Kidney (tissue), 13 donors: ENCODE measurements at regions not wholly inside any gene's neighbourhood (a gene's known extent, or its start where the extent isn't known, plus 50 kb on each side); places are given as distances from the start of the nearest gene placed in this dataset.

Experiments used
- DNase-seq, 5 donors: peaks; one replicate each; pipeline ENCODE4 v3.0.0-alpha.2; 2013 to 2020
- FAIRE-seq: peaks from 2 replicates; lab custom pipeline; 2012; peaks lifted over from hg19 to GRCh38; lab: Jason Lieb, UNC
- H3K27ac ChIP-seq, 2 donors: one replicate each; pipeline ENCODE4 v1.7.0; 2013; ENCODE audit warnings: low read depth in 2 of 2, low read length in 2 of 2, inconsistent platforms in 1 of 2
- H3K27me3 ChIP-seq: one replicate; pipeline ENCODE4 v1.7.1; 2013; ENCODE audit warnings: low read length, inconsistent platforms; ENCODE audit not compliant: control insufficient read depth, insufficient read depth
- H3K36me3 ChIP-seq, 3 donors: one replicate each; pipeline versions ENCODE4 v1.7.0 to v1.7.1; 2013; ENCODE audit warnings: low read length in 3 of 3, control low read depth in 1 of 3, inconsistent platforms in 1 of 3; ENCODE audit not compliant: insufficient read depth in 3 of 3, control insufficient read depth in 2 of 3
- H3K4me1 ChIP-seq, 3 donors: one replicate each; pipeline versions ENCODE4 v1.7.0 to v1.7.1; 2013; ENCODE audit warnings: low read length in 3 of 3, inconsistent platforms in 1 of 3, low read depth in 1 of 3; ENCODE audit not compliant: control insufficient read depth in 2 of 3, insufficient read depth in 2 of 3
- H3K4me3 ChIP-seq, 3 donors: one replicate each; pipeline versions ENCODE4 v1.7.0 to v1.8.1; 2013; ENCODE audit warnings: low read length in 3 of 3, control low read depth in 1 of 3, inconsistent platforms in 1 of 3
- H3K9ac ChIP-seq, 3 donors: one replicate each; pipeline versions ENCODE4 v1.7.0 to v1.7.1; 2013; ENCODE audit warnings: low read length in 3 of 3, control low read depth in 1 of 3, inconsistent platforms in 1 of 3
- H3K9me3 ChIP-seq, 3 donors: one replicate each; pipeline versions ENCODE4 v1.7.0 to v1.7.1; 2013; ENCODE audit warnings: low read length in 3 of 3, control low read depth in 1 of 3, inconsistent platforms in 1 of 3; ENCODE audit not compliant: control insufficient read depth in 2 of 3, insufficient read depth in 1 of 3
- intact Hi-C: fragments of 100-400 bp; cut with DNase I; formaldehyde crosslinking; loops from one replicate; pipeline ENCODE4 v1.11.1; 2022
- TF ChIP-seq, protein P1 (sequence below): IDR thresholded peaks from 3 replicates; pipeline ENCODE4 v1.5.1; 2012; ENCODE audit warnings: mild to moderate bottlenecking, moderate library complexity, borderline replicate concordance; ENCODE audit not compliant: insufficient read depth; ENCODE audit errors: extremely low read depth
- donor health status: control.
- donor health status: control.
- donor health status: control.
- donor health status: control.
- donor health status: control.
- donor health status: DM: yes; HTN: yes; CAD: no.
- donor health status: Normal renal cell carcinoma (clear cell type).

DNA sequence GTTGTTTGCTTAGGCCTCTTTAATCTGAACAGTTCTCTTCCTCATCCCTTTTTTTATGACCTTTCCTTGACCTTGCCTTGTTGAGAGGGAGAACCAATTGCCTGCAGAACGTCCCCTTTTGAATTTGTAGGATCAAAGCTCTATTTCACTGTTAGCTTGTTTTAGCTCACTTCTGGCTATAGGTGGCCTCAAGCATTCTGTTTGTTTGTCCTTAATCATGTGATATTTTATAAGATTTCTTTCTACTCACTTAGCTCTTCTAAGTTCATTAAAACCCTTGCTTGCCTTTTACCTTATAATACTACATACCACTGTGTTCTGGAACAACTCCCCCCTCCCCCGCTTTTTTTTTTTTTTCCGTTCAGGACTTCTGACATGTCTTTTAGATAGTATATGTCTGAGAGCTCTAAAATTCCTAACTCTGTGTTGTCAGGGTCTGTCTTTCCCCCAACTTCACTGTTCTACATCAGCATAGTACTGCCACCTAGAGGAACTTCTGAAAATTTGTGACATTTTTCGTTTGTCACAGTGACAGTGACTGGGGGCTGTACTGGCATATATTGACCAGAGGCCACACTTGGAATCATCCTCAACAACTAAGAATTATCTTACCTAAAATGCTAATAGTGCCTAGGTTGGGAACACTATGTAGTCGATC is 128.5 kb downstream of the LARP7 start:
- no peak for FAIRE-seq
- Histone ChIP-seq H3K27me3 (no peaks in the 10 kb centered on the region), H3K4me1 (no peaks in the 10 kb centered on the region), H3K9me3 (no peaks in the 10 kb centered on the region), H3K27ac (no peak overlapping the region), H3K4me3 (no peak overlapping the region), H3K9ac (no peak overlapping the region), H3K36me3 (no peaks in the 10 kb centered on the region)
- DNase-seq: peak in 2 of 5 donors; percentile 48 to 52
- intact Hi-C loops: loop anchor here (10.0 kb wide), 1 partner anchor 131 kb away; the partner anchor contains the start of genes LARP7 and ZGRF1
- TF ChIP-seq, protein P1, sequence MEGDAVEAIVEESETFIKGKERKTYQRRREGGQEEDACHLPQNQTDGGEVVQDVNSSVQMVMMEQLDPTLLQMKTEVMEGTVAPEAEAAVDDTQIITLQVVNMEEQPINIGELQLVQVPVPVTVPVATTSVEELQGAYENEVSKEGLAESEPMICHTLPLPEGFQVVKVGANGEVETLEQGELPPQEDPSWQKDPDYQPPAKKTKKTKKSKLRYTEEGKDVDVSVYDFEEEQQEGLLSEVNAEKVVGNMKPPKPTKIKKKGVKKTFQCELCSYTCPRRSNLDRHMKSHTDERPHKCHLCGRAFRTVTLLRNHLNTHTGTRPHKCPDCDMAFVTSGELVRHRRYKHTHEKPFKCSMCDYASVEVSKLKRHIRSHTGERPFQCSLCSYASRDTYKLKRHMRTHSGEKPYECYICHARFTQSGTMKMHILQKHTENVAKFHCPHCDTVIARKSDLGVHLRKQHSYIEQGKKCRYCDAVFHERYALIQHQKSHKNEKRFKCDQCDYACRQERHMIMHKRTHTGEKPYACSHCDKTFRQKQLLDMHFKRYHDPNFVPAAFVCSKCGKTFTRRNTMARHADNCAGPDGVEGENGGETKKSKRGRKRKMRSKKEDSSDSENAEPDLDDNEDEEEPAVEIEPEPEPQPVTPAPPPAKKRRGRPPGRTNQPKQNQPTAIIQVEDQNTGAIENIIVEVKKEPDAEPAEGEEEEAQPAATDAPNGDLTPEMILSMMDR: peak; percentile 20

DNA sequence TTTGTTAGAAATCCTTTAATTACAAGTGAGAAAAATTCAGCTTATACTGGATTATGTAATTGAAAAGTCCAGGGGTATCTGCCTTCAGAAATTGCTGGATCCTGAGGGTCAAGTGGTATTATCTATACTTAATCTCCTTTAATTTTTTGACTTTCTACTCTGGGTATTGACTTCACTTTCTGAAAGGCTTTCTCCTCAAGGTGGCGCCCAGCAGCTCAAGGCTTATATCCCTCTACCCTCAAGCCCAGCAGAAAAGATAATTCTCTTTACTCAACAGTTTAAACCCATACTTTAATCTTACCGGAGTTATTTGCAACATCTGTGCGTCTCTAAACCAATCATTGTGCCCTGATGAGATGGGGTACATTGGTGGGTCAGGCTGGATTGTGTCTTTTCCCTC is 129.5 kb downstream of the LARP7 start:
- H3K36me3 ChIP-seq: no peaks in the 10 kb centered on the region
- no peak for FAIRE-seq
- DNase-seq: peak in 1 of 5 donors; percentile 47
- H3K27ac ChIP-seq: no peak overlapping the region
- H3K27me3 ChIP-seq: no peaks in the 10 kb centered on the region
- H3K4me3 ChIP-seq: no peak overlapping the region
- intact Hi-C loops: loop anchor here (10.0 kb wide), 1 partner anchor 132 kb away; the partner anchor contains the start of genes LARP7 and ZGRF1
- H3K9ac ChIP-seq: no peak overlapping the region
- TF ChIP-seq, protein P1: no peak
- H3K9me3 ChIP-seq: no peaks in the 10 kb centered on the region
- no peaks in the 10 kb centered on the region for H3K4me1 ChIP-seq

DNA sequence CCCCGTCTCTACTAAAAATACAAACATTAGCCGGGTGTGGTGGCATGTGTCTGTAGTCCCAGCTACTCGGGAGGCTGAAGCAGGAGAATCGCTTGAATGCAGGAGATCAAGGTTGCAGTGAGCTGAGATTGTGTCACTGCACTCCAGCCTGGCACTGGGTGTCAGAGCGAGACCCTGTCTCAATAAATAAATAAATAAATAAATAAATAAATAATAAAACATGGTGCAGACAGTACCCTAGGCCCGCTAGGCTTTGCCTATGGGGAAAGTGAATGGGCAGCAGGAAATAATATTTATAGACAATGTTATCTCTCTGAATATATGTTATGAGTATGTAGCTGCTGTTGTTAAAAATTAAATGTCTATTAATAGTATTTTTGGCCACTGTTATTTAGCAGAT is 130.4 kb downstream of the LARP7 start:
- H3K4me3 ChIP-seq: no peak overlapping the region
- no peaks in the 10 kb centered on the region for H3K27me3 ChIP-seq
- H3K9me3 ChIP-seq: no peaks in the 10 kb centered on the region
- H3K9ac ChIP-seq: no peak overlapping the region
- no peaks in the 10 kb centered on the region for H3K36me3 ChIP-seq
- DNase-seq: no peak
- intact Hi-C loops: loop anchor here (10.0 kb wide), 1 partner anchor 133 kb away; the partner anchor contains the start of genes LARP7 and ZGRF1
- no peaks in the 10 kb centered on the region for H3K4me1 ChIP-seq
- no peak for FAIRE-seq
- TF ChIP-seq, protein P1: no peak
- H3K27ac ChIP-seq: no peak overlapping the region

DNA sequence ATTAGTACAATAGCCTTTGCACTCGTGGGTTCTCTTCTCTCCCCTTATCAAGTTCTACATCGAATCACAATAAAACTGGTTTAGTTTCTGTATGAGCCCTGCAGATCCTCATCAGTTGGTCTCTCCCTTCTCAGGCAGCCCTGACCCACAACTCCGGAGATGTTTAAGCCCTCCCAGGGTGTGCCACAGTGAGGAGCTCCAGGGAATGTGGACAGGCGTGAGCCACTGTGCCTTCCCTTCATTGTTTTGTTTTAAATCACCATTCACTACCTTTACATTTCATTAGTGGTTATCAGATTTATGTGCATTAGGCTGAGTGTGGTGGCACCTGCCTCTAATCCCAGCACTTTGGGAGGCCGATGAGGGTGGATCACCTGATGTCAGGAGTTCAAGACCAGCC is 133.2 kb downstream of the LARP7 start:
- no peak for FAIRE-seq
- intact Hi-C loops: no loop called here
- TF ChIP-seq, protein P1: no peak

More for the DNA sequence above, 133.2 kb downstream of the LARP7 start:
- Histone ChIP-seq H3K27me3 (no peaks in the 10 kb centered on the region), H3K36me3 (no peaks in the 10 kb centered on the region), H3K9me3 (no peaks in the 10 kb centered on the region), H3K4me3 (no peak overlapping the region), H3K4me1 (no peaks in the 10 kb centered on the region), H3K27ac (no peak overlapping the region), H3K9ac (no peak overlapping the region)
- DNase-seq: no peak
